NCI-H345 (cell line): ENCODE measurements at regions not wholly inside any gene's neighbourhood (a gene's known extent, or its start where the extent isn't known, plus 50 kb on each side); places are given as distances from the start of the nearest gene placed in this dataset.

Experiments
- DNase-seq: peaks from one replicate; lab custom pipeline; 2025; lab: John Stamatoyannopoulos, UW

- DNase-seq: no peak
These were observed 439.6 kb downstream of the CDH8 start for GRCh38 chr16:61596655-61597054.

GRCh38 chr16:61595605-61596004, 440.6 kb downstream of the CDH8 start:
- DNase-seq: no peak

GRCh38 chr16:61590577-61590976, 445.7 kb downstream of the CDH8 start:
- DNase-seq: no peak

GRCh38 chr16:61587526-61587925, 448.7 kb downstream of the CDH8 start:
- no peak for DNase-seq

GRCh38 chr16:61581417-61582046, 454.7 kb downstream of the CDH8 start:
- no peak for DNase-seq

GRCh38 chr16:61580579-61580978, 455.7 kb downstream of the CDH8 start:
- no peak for DNase-seq

GRCh38 chr16:61579195-61579594, 457.0 kb downstream of the CDH8 start:
- no peak for DNase-seq

- DNase-seq: no peak
These were observed 459.8 kb downstream of the CDH8 start for GRCh38 chr16:61576476-61576875.

- no peak for DNase-seq
These were observed 460.6 kb downstream of the CDH8 start for GRCh38 chr16:61575617-61576016.

- DNase-seq: no peak
These were observed 467.2 kb downstream of the CDH8 start for GRCh38 chr16:61569028-61569427.

GRCh38 chr16:61564716-61565115, 471.5 kb downstream of the CDH8 start:
- no peak for DNase-seq

- no peak for DNase-seq
These were observed 480.4 kb downstream of the CDH8 start for GRCh38 chr16:61555718-61556441.

GRCh38 chr16:61549327-61549726, 486.9 kb downstream of the CDH8 start:
- no peak for DNase-seq

GRCh38 chr16:61547626-61548025, 488.6 kb downstream of the CDH8 start:
- DNase-seq: no peak

GRCh38 chr16:61544165-61544564, 492.1 kb downstream of the CDH8 start:
- DNase-seq: no peak

- no peak for DNase-seq
These were observed 496.0 kb downstream of the CDH8 start for GRCh38 chr16:61540216-61540615.

GRCh38 chr16:61530697-61531096, 505.5 kb downstream of the CDH8 start:
- DNase-seq: no peak

- DNase-seq: no peak
These were observed 535.4 kb downstream of the CDH8 start for GRCh38 chr16:61500851-61501250.

GRCh38 chr16:61480250-61480649, 556.0 kb downstream of the CDH8 start:
- no peak for DNase-seq

- DNase-seq: no peak
These were observed 564.5 kb downstream of the CDH8 start for GRCh38 chr16:61471737-61472136.

GRCh38 chr16:61471023-61471422, 565.2 kb downstream of the CDH8 start:
- DNase-seq: no peak

- no peak for DNase-seq
These were observed 571.0 kb downstream of the CDH8 start for GRCh38 chr16:61465285-61465684.

GRCh38 chr16:61460020-61460419, 576.2 kb downstream of the CDH8 start:
- no peak for DNase-seq

- no peak for DNase-seq
These were observed 600.9 kb downstream of the CDH8 start for GRCh38 chr16:61435346-61435745.
